MM.1S (cell line): ENCODE measurements at regions not wholly inside any gene's neighbourhood (a gene's known extent, or its start where the extent isn't known, plus 50 kb on each side); places are given as distances from the start of the nearest gene placed in this dataset.

Experiments used
- EZH2phosphoT487 ChIP-seq: fragments of 300-600 bp; sonication (generic); IDR thresholded peaks from 2 replicates; pipeline ENCODE4 v1.6.1; 2018; ENCODE audit warnings: antibody characterized with exemption, low read length
- TF ChIP-seq, protein P1 (sequence below): fragments of 300-600 bp; sonication (generic); IDR thresholded peaks from 2 replicates; pipeline ENCODE4 v1.5.1; 2016; ENCODE audit warnings: antibody characterized with exemption, low read length, mixed read lengths

GRCh38 chr9:665296-665695 lies 176.2 kb upstream of the DMRT1 start:
- TF ChIP-seq, protein P1, sequence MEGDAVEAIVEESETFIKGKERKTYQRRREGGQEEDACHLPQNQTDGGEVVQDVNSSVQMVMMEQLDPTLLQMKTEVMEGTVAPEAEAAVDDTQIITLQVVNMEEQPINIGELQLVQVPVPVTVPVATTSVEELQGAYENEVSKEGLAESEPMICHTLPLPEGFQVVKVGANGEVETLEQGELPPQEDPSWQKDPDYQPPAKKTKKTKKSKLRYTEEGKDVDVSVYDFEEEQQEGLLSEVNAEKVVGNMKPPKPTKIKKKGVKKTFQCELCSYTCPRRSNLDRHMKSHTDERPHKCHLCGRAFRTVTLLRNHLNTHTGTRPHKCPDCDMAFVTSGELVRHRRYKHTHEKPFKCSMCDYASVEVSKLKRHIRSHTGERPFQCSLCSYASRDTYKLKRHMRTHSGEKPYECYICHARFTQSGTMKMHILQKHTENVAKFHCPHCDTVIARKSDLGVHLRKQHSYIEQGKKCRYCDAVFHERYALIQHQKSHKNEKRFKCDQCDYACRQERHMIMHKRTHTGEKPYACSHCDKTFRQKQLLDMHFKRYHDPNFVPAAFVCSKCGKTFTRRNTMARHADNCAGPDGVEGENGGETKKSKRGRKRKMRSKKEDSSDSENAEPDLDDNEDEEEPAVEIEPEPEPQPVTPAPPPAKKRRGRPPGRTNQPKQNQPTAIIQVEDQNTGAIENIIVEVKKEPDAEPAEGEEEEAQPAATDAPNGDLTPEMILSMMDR: no peak
- no peak for TF ChIP-seq EZH2phosphoT487
